Vagina (tissue), 2 donors: ENCODE measurements at regions not wholly inside any gene's neighbourhood (a gene's known extent, or its start where the extent isn't known, plus 50 kb on each side); places are given as distances from the start of the nearest gene placed in this dataset.

ENCODE experiments used
- POLR2A ChIP-seq, 2 donors: fragments of 450-650 bp; IDR thresholded peaks; one replicate each; pipeline ENCODE4 v1.6.1; 2017; ENCODE audit warnings: antibody characterized with exemption in 2 of 2, mild to moderate bottlenecking in 2 of 2, moderate library complexity in 2 of 2
- POLR2AphosphoS5 ChIP-seq, 2 donors: sonication (generic); formaldehyde crosslinking; IDR thresholded peaks; one replicate each; pipeline ENCODE4 v1.9.0; 2017; ENCODE audit warnings: antibody characterized with exemption in 2 of 2, mild to moderate bottlenecking in 2 of 2, low read depth in 1 of 2; ENCODE audit not compliant: insufficient read depth in 1 of 2
- TF ChIP-seq, protein P1 (sequence below), 3 experiments: fragments of 450-650 bp in 2 of 3; fragments of 200-600 bp in 1 of 3; sonication (generic) in 1 of 3; IDR thresholded peaks; one replicate each; pipeline ENCODE4 v1.5.1; 2017 to 2019; ENCODE audit warnings: antibody characterized with exemption in 3 of 3, mild to moderate bottlenecking in 2 of 3, moderate library complexity in 2 of 3

DNA sequence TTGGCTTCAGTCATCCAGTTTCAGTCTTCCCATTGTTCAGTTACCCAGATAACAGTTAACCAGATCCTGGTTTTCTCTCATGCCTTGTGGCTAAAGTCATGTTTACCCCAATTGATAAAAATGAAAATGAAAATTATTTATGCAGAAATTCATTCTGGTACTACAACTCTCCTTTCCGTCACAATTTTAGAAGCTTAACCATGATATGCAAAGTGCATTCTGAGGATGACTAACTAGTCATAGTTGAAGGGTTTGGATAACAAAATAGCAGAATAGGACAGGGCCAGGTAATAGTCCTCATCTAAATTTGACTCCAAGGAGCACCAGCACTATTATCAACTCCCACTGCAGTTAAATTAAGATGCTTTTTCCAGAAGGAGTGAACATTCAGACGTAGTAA, 94.7 kb downstream of the NTMT2 start:
- TF ChIP-seq, protein P1, sequence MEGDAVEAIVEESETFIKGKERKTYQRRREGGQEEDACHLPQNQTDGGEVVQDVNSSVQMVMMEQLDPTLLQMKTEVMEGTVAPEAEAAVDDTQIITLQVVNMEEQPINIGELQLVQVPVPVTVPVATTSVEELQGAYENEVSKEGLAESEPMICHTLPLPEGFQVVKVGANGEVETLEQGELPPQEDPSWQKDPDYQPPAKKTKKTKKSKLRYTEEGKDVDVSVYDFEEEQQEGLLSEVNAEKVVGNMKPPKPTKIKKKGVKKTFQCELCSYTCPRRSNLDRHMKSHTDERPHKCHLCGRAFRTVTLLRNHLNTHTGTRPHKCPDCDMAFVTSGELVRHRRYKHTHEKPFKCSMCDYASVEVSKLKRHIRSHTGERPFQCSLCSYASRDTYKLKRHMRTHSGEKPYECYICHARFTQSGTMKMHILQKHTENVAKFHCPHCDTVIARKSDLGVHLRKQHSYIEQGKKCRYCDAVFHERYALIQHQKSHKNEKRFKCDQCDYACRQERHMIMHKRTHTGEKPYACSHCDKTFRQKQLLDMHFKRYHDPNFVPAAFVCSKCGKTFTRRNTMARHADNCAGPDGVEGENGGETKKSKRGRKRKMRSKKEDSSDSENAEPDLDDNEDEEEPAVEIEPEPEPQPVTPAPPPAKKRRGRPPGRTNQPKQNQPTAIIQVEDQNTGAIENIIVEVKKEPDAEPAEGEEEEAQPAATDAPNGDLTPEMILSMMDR (IDR thresholded peaks at IDR 0.05), result no peak
- TF ChIP-seq POLR2A (IDR thresholded peaks at IDR 0.05) (no peak), POLR2AphosphoS5 (IDR thresholded peaks at IDR 0.05; ENCODE audit: insufficient read depth in 1 of 2, low read depth in 1 of 2) (no peak)
